GM12878 (cell line): ENCODE measurements at regions not wholly inside any gene's neighbourhood (a gene's known extent, or its start where the extent isn't known, plus 50 kb on each side); places are given as distances from the start of the nearest gene placed in this dataset.

Source experiments
- ASH2L ChIP-seq: fragments of 300-600, 200-600 bp; sonication (generic); IDR thresholded peaks from 2 replicates; pipeline ENCODE4 v1.6.1; 2017; ENCODE audit warnings: low read depth, mild to moderate bottlenecking, borderline replicate concordance
- ATF7 ChIP-seq: fragments of 450-650 bp; IDR thresholded peaks from 2 replicates; pipeline ENCODE4 v1.6.1; 2016; ENCODE audit warnings: low read depth, mild to moderate bottlenecking
- CUX1 ChIP-seq: IDR thresholded peaks from 2 replicates; pipeline ENCODE4 v1.6.1; 2012; ENCODE audit warnings: improper control_type of control experiment, low read depth, low read length; ENCODE audit not compliant: insufficient replicate concordance
- JUNB ChIP-seq: IDR thresholded peaks from 2 replicates; pipeline ENCODE4 v1.6.1; 2016; ENCODE audit warnings: antibody characterized with exemption, mild to moderate bottlenecking
- NR2C2 ChIP-seq: IDR thresholded peaks from 2 replicates; pipeline ENCODE4 v1.6.1; 2011; ENCODE audit warnings: borderline replicate concordance, low read depth; ENCODE audit not compliant: control insufficient read depth, insufficient read length
- RB1 ChIP-seq: fragments of 450-650 bp; formaldehyde crosslinking; IDR thresholded peaks from 2 replicates; pipeline ENCODE4 v1.6.1; 2017; ENCODE audit warnings: mild to moderate bottlenecking, borderline replicate concordance
- TF ChIP-seq, protein P1 (sequence below): IDR thresholded peaks from 2 replicates; pipeline ENCODE4 v1.6.1; 2012; ENCODE audit warnings: low read depth, low read length, improper control_type of control experiment
- TF ChIP-seq, protein P2 (sequence below): IDR thresholded peaks from 2 replicates; pipeline ENCODE4 v1.6.1; 2011; ENCODE audit warnings: low read depth, mild to moderate bottlenecking, low read length, moderate library complexity, borderline replicate concordance; ENCODE audit errors: extremely low read depth
- TF ChIP-seq, protein P3 (sequence below): IDR thresholded peaks from 2 replicates; pipeline ENCODE4 v1.6.1; 2012; ENCODE audit warnings: low read depth, low read length, improper control_type of control experiment

- TF ChIP-seq, protein P1, sequence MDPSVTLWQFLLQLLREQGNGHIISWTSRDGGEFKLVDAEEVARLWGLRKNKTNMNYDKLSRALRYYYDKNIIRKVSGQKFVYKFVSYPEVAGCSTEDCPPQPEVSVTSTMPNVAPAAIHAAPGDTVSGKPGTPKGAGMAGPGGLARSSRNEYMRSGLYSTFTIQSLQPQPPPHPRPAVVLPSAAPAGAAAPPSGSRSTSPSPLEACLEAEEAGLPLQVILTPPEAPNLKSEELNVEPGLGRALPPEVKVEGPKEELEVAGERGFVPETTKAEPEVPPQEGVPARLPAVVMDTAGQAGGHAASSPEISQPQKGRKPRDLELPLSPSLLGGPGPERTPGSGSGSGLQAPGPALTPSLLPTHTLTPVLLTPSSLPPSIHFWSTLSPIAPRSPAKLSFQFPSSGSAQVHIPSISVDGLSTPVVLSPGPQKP = no peak
- TF ChIP-seq RB1 (no peak), NR2C2 (no peak), ASH2L (no peak), ATF7 (no peak), CUX1 (no peak), JUNB (no peak)
- TF ChIP-seq, protein P2, sequence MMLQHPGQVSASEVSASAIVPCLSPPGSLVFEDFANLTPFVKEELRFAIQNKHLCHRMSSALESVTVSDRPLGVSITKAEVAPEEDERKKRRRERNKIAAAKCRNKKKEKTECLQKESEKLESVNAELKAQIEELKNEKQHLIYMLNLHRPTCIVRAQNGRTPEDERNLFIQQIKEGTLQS = no peak
- TF ChIP-seq, protein P3, sequence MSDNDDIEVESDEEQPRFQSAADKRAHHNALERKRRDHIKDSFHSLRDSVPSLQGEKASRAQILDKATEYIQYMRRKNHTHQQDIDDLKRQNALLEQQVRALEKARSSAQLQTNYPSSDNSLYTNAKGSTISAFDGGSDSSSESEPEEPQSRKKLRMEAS = no peak
These were observed 1209.3 kb downstream of the NSUN3 start (continued) for GRCh38 chr3:95272166-95272565.
